Astrocyte of the cerebellum (primary cell): ENCODE measurements at regions not wholly inside any gene's neighbourhood (a gene's known extent, or its start where the extent isn't known, plus 50 kb on each side); places are given as distances from the start of the nearest gene placed in this dataset.

Source experiments
- DNase-seq: peaks from one replicate; pipeline ENCODE4 v3.0.0-alpha.2; 2011; ENCODE audit warnings: low read depth
- H3K4me3 ChIP-seq: 2 replicates; pipeline ENCODE4 v1.5.1; 2011; ENCODE audit warnings: mild to moderate bottlenecking, low read depth, low read length, moderate library complexity
- CTCF ChIP-seq: IDR thresholded peaks from 2 replicates; pipeline ENCODE4 v1.5.1; 2012; ENCODE audit warnings: low read length, low read depth, moderate library complexity, mild to moderate bottlenecking; ENCODE audit errors: missing control alignments
- in situ Hi-C: cut with HindIII; loops from 2 replicates; pipeline ENCODE4 v1.10.0; 2017; ENCODE audit warnings: low sequenced_read_pairs

DNA sequence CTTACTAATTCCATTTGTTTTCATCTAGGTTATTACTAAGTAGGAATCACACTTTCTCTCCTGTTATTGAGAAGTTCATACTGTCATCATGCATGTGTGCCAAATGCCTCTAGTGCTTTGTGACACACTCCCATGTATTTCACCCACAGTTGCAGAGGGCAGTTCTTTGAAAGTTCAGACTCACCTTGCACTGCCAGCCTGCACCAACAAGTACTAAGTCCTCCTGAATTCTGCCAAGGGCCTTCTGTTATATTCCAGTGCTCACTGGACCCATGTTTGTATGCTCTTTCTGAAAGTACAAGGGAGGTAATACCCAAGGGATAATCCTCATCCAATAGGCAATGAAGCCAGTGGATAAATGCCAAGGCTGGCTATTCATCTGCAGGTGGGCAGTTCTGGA, 136.6 kb upstream of the ARPP21 start:
- DNase-seq = no peak
- in situ Hi-C loops = no loop called here
- no peak overlapping the region for H3K4me3 ChIP-seq
- TF ChIP-seq CTCF = no peak

- no peak for DNase-seq
- no peak overlapping the region for H3K4me3 ChIP-seq
- no peak for TF ChIP-seq CTCF
- in situ Hi-C loops = no loop called here
Measured at GRCh38 chr3:35505181-35505580, 134.1 kb upstream of the ARPP21 start.

DNA sequence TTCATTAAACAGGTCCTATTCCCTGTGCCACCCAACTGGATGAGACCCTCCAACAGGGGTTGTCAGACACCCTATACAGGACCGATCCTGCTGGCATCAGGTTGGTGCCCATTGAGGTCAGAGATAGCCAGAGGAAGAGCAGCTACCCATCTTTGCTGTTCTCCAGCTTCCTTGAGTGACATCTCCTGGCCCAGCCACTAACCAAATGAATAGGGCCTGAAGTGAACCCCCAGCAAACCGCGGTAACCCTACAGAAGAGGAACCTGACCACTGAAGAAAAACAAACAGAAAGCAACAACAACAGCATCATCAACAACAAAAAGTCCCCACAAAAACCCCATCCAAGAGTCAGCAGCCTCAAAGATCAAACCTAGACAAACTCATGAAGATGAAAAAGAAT, 133.6 kb upstream of the ARPP21 start:
- no peak for TF ChIP-seq CTCF
- H3K4me3 ChIP-seq = no peak overlapping the region
- no peak for DNase-seq
- in situ Hi-C loops = no loop called here

DNA sequence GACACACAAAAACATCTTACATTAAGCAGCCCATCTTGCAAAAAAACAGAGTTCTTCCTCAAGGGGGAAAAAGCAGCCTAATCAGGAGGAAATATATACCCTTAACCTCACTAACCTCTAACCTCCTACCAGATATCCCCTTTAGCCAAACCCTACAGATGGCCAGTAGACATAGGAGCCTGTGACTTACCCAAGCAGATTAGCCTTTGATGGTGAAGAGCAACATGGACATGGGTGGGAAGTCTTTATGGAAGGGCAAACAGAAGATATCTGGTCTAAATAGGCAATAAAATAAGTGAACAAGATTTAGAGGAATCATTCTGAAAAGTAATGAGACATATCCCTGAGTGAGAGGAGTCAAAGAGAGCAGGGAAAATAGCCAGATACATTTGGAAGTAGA, 119.4 kb upstream of the ARPP21 start:
- in situ Hi-C loops = no loop called here
- TF ChIP-seq CTCF = no peak
- H3K4me3 ChIP-seq = no peak overlapping the region
- no peak for DNase-seq

GRCh38 chr3:35521196-35521595, 118.1 kb upstream of the ARPP21 start:
- no peak for DNase-seq
- H3K4me3 ChIP-seq = no peak overlapping the region
- in situ Hi-C loops = no loop called here
- no peak for TF ChIP-seq CTCF

DNA sequence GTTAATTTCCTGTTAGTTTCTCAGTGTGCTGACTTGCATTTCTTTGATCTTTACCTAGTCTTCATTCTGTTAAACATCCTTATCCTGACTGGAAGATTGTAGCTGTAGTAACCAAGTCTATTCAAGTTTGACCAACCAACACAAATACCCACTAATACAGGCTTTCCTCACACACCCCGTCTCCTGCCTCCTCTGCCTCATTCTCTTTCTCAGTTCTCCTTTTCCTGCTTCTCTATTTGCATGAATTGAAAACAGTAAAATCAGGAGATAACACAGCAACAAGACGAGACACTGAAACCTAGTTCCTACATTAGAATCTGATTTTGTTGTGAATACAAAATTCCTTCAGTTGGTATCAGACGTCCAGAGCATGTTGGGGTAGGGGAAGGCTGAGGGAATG, 116.9 kb upstream of the ARPP21 start:
- TF ChIP-seq CTCF = no peak
- H3K4me3 ChIP-seq = no peak overlapping the region
- no peak for DNase-seq
- in situ Hi-C loops = no loop called here

DNA sequence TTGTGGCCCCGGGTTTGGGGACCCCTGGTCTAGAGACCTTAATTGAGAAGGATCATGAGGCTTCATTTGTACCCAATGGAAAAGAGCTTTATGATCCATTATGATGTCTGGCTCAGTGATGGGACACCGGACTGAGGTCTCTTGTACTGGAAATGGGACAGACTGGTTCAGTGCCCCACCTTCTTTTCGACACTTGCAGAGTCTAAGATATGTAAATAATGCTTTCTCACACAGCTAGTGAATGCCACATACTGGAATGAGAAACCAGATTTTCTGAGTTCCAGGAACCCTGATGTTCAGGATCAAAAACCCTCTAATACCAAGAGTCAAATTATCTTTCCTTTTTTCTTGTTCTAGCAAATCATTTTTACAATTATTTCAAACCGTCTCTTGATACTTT, 116.3 kb upstream of the ARPP21 start:
- in situ Hi-C loops = no loop called here
- no peak for TF ChIP-seq CTCF
- no peak for DNase-seq
- no peak overlapping the region for H3K4me3 ChIP-seq
